ENCODE measurements at regions not wholly inside any gene's neighbourhood (a gene's known extent, or its start where the extent isn't known, plus 50 kb on each side); places are given as distances from the start of the nearest gene placed in this dataset.

GRCh38 chr18:10009321-10010144 is 95.7 kb downstream of the VAPA start:
- DNase-seq, result no peak

DNA sequence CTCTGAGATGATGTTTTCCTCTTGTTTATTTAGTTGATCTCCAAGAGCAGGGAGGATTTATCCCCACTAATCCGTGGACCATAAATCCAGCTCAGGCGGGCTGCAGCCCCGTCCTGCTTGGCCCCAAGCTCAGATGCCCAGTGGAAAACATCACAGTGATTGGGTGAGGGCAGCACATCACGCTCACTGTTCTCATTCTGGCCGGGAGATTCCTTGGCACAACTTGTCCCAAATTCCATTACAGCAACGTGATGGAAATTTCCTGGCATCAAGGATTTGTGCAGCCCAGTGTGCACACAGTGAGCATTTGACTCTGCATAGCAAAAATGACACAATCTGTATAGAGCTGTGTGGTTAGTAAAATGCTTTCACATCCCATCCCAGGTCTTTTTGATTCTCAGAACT is 96.8 kb downstream of the VAPA start:
- no peak for DNase-seq

DNA sequence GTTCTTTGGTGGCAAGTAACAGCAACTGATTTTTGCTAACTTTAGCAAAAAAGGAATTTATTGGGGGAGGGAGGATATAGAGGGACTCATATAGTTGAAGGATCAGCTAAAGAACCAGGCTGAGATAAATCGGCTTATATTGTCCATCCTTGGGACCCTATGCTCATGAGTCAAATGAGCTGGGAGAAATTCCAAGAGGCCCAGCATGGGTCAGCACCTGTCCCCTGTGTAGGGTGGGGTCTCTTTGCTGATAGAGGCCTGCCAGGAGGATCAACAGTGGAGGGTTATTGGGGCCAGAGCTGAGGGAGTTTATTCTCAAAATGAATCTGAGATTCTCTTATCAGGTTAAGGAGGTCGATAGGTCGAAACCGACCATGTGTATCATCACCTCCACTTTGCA is 97.2 kb downstream of the VAPA start:
- DNase-seq, result no peak

- no peak for DNase-seq
Observed at GRCh38 chr18:10011751-10012150, 97.9 kb downstream of the VAPA start.

DNA sequence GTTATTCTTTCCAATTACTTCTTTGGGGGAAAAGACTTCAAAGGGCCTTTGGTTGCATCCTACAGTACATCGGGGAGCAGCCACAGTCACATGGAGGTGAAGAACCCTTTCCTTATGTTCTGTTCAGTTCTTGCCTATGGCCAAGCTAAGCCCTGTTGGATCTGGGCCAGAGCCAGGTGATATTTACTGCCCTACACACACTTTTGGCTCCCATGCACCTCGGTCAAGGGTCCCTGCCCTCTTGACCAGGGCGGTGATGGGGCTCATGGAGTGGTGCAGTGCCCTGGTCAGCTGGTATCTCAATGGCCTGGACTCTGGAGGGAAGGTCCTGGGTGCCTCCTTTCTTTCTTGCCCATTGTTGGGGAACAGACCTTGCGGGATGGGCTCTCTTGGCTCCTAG is 98.7 kb downstream of the VAPA start:
- no peak for DNase-seq

DNA sequence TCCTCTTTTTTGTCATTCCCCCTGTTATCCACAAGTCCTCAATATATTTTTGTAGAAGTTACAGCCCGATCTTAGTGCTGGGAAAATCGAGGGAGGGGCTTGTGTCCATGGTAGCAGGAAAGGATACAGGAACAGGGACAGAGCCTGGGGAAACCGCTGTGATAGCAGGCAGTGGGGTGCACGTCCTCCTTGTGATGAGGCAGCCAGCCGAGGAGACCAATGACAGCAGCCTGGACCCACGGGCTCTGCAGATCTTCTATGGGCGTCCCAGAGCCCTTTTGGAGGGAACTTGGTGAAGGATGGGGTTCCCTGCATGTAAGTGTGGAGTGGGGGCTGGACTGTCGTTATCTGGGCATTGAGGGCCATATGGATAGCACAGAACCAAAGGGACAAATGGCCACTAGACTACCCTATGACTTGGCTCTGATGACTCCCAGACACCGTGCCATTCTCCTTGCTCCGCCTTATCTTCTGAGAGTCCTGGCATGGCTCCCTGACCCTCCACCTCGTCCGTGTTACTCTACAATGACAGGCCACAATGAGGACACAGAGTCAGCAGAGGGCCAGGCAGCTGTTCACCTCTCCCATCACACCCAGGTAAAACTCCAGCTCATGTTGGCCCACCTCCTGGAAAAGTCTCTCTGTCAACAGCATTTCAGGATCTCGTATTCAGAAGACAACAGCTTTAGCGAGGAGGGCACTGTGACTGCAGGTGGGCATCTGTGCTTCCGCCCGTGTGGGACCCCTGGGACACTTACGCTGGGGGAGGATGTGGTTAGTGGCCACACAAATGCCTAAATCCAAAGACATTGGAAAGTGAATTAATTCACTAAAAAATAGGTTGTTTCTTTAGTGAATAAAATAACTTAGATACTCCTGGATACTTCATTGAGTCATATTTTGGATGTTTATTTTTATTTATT is 100.1 kb downstream of the VAPA start:
- DNase-seq, result no peak

DNA sequence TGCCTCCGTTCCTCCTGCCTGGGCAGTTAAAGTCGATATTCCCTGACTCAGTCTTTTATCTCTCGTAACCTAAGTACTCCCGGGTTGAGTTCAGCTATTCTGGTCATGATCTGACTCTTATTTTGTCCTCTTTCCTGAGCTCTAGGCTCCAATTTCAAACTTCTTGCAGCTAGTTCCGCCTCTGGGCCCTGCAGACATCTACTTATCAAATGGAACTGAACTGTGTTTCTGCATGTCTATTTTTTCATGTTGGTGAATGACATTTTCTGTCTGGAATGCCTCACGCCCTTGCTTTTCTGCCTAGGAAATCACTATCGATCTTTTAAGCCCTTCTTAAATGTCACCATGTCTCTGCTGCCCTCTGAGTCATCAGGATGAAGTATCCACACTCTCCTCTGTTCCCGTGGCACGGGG is 101.5 kb downstream of the VAPA start:
- DNase-seq, result no peak

DNA sequence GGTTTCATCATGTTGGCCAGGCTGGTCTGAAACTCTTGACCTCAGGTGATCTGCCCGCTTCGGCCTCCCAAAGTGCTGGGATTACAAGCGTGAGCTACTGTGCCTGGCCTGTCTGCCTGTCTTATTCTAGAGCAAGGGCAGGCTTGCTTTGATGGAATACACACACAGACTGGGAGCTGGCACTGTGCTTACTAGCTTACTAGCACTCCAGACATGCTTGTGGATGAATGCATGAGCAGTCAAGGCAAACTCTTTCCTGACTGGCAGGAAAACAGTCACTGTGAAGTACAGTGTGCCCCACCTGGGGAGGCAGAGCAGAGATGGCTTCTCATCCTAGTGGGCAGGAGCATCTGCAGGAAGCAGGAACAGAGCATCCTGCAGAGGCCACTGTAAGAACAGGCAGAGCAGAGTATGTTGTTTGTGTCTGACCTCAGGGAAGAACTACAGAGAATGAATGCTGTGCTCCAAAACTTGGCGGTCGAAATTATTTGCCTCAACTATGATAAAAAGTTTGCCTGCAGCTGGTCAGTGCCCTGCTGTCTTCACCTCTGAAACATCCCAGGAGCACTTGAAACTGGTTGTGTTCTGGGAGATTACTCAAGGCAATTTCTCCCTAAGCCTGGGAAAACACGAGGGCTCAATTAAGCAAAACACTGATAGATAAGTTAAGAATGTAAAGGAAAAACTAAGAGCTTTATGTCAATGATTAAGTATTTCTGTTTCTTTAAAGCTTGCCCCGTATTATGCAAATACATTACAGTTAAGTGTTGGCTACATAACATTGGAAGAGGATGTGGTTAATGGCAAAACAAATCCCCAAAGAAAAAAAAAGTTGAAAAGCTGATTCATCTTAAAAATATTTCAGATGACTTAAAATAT is 102.4 kb downstream of the VAPA start:
- no peak for DNase-seq

DNA sequence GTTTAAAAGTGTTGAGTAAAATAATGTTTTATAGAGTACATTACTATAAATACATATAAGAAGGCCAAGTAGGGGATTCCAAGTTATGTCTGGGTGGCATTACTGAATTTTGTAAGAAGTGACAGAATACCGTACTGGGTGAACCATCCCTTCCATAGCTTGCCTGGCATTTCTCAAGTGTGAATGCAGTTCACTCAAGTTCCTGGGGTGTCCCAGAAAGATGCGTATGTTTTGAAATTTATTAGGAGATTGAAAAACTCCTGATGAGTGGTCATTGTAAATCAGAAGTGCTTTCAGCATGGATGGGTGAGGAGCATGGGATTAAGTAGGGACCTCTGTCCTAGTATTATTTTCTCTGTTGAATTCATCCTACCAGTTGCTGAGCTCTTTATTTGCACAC is 103.2 kb downstream of the VAPA start:
- no peak for DNase-seq

GRCh38 chr18:10018289-10018688 is 104.5 kb downstream of the VAPA start:
- DNase-seq, result no peak

GRCh38 chr18:10020171-10020570 is 106.4 kb downstream of the VAPA start:
- no peak for DNase-seq

- no peak for DNase-seq
Observed at GRCh38 chr18:10022365-10022764, 108.5 kb downstream of the VAPA start.

DNA sequence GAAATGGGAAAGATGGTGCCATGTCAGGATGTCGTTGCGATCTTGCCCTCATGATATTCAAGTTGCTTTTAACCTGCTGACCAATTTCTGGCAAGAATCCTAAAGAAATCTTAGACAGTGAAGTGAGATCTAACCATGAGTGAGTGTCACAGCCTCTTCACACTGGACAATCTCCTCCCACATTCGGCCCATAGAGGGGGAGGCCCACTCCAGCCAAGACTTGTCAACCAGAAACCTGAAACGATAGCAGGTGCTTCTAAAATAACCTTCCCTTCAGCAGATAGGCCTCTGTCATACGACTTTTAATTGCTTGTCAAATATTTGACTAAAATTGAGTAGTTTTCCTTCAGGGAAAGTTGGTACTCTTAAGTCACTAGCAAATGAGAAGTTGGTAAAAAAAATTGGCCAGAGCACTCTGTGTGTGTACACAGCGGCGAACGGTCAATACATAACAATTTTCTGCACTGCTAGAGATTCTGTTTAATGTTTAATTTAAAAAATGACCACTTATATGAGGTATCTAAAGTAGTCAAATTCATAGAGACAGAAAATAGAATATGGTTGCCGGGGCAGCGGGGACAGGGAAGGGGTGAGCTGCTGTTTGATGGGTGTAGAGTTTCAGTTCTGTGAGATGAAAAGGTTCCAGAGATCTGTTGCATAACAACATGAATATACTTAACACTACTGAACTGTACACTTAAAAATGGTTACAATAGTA is 110.2 kb downstream of the VAPA start:
- no peak for DNase-seq

DNA sequence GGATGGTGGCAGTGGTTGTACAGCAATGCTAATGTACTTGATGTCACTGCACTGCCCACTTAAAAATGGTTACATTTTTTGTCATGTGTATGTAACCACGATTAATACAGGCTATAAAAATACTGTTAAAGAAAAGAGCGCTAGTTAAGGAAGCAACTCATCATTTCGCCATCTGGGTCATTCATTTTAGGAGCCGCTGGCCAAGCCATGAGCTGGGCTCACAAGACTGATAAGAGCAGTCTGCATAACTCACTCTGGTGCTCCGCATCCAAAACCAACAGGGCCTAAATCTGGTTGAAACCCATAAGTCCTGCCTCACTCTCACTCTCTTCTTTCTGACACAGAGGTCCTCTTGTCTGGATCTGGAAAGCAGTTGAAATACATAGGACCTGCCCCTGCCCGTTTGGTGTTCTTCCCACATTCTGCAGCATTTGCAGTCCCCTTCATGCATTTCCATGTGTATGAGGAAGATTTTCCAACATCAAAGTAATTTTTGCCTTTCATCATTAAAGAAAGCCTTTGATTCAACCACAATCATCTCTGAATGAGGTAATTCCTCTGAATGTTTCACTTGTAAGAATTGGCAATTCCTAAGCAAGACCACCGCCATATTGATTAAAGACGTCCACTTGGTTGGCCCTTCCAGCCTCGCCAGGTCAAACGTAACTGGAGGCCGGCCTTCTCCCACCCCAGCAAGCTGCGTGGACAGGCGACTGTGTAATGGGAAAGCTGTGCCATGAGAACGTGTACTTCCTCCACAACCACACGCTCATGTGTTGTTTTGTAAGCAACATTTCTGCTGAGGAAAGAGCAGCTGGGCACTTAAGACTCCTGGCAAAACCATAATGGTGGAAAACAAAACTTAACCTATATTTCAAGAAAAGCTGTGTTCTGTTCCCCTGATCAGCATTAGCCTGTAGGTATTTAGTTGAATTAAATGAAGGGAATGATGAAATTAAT is 112.2 kb downstream of the VAPA start:
- no peak for DNase-seq

- DNase-seq, result no peak
Observed at GRCh38 chr18:10027031-10027430, 113.2 kb downstream of the VAPA start.

DNA sequence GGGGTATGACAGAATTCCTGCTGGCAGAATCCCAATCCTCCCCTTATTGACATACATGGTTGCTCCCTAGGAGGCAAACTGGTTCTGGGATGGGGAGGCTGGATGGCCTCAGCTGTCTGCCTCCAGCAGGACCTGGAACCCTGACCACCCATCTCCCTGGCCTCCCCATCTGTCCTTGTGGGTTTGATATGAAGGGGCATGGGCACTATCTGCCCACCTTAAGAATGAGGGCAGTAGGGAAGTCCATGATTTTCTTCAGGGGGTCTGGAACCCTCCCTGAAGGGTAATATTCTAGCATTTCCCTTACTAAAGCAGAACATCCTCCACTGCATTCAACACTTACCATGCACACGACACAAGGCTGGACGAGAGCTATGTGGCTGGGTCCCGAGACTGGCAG is 113.6 kb downstream of the VAPA start:
- no peak for DNase-seq

DNA sequence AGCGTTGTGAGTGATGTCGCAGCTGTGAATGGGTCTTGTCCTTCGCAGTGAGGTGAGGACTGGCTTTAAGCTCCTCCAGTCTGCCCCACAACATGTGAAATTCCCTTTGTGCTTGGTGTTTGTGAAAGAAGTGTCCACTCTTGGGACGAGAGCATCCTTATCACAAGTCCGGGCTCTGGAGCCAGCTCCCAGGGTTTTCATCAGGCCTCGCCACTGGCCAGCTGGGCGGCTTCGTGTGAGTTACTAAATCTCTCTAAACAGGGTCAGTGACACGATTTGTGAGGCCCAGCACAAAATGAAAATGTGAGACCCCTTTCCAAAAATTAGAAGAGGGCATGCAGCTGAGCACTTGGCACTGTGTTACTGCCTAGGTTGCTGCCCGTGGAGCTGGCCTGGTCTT is 115.9 kb downstream of the VAPA start:
- DNase-seq, result no peak

GRCh38 chr18:10030816-10031541 is 117.2 kb downstream of the VAPA start:
- no peak for DNase-seq

DNA sequence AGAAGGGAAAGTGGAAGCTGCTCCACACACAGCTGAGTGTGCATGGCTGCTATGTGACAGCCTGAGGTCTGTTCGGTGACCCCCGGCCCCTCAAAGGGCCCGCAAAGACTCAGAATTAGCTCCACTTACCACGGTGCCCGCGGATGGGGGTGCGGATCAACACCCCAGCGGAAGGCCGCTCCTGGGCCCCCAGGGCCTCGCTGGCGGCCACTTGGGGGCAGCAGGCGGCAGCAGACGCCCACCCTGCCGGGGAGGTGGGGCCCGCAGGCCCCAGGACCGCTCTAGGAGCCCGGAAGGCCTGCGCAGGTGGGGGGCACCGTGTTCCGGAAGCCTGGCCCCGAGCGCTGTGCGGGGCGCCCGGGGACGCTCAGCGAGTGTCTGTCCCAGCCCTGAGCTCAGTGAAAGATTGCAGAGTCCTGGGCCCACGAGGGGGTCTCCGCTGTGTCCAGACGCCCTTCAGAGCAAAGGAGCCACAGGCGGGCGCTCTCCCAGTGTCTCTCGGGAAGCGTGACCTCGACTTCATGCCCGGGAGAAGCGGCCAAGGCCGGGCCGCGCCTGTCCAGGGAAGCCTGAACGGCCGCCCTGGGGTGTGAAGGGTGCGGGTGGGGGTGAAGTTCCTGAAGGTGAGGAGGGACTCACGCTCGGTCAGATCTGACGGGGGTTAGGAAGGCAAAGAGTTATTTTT is 118.7 kb downstream of the VAPA start:
- DNase-seq, result no peak

- DNase-seq, result no peak
Observed at GRCh38 chr18:10033016-10033399, 119.2 kb downstream of the VAPA start.

All from activated CD4-positive, alpha-beta T cell treated with anti-CD3 and anti-CD28 coated beads, Interleukin-10, Interleukin-2, amounts not matched to agents 100 ng/mL and 50 ng/mL, durations not matched to agents 16 hours and 8 hours (primary cell).